Heart left ventricle (tissue), 13 donors: ENCODE measurements at regions not wholly inside any gene's neighbourhood (a gene's known extent, or its start where the extent isn't known, plus 50 kb on each side); places are given as distances from the start of the nearest gene placed in this dataset.

Experiments used
- CTCF ChIP-seq, 12 donors: fragments of 200-600 bp; sonication (generic) in 4 of 12; IDR thresholded peaks; one replicate each; pipeline versions ENCODE4 v1.5.0 to v1.8.0; 2018 to 2022; ENCODE audit warnings: antibody characterized with exemption in 12 of 12, mild to moderate bottlenecking in 5 of 12
- POLR2A ChIP-seq, 2 donors: fragments of 450-650 bp; IDR thresholded peaks; one replicate each; pipeline ENCODE4 v1.6.1; 2017; ENCODE audit warnings: antibody characterized with exemption in 2 of 2, mild to moderate bottlenecking in 2 of 2, moderate library complexity in 2 of 2
- donor health status: ischemic (EF 13 %, LVEDD 7.1; RV severe dilation, severe dysfunction).
- donor health status: DM: no; HTN: yes; CAD: no.
- donor health status: DM: no; HTN: no; CAD: no.
- donor health status: ischemic (EF 25% LVEDD 6.9; RV normal size, moderate dysfunction).
- donor health status: ischemic (EF 25% LVEDD 5.7; RV mildly dilated, moderate dysfunction).
- donor health status: ischemic (EF 35%, LVEDD 5.7; RV mildly dilated, moderate dysfunction).
- donor health status: nonischemic (EF 11% LVEDD 7.7; RV severe dilation, severe dysfunction).
- donor health status: DM: yes; HTN: yes; CAD: no.
- donor health status: PGD.
- donor health status: ischemic (EF 29% LVEDD 5.4; RV normal size, mild dysfunction).
- donor health status: nonischemic (EF 23%, LVEDD 6.1; RV moderate dilation, normal function).

- TF ChIP-seq CTCF (IDR thresholded peaks at IDR 0.05) (no peak), POLR2A (IDR thresholded peaks at IDR 0.05) (no peak)
These were observed 283.4 kb downstream of the NFIB start for GRCh38 chr9:14030375-14031059.
